Right cardiac atrium (tissue), 5 donors: ENCODE measurements at regions not wholly inside any gene's neighbourhood (a gene's known extent, or its start where the extent isn't known, plus 50 kb on each side); places are given as distances from the start of the nearest gene placed in this dataset.

Source experiments
- ATAC-seq, 2 donors: fragments of 200-7000 bp; cut with Tn5 transposase; one replicate each; pipeline versions ENCODE4 v1.8.0 to v1.9.1; 2020; ENCODE audit warnings: moderate library complexity in 2 of 2, mild to moderate bottlenecking in 1 of 2
- DNase-seq, 3 donors: peaks; one replicate each; pipeline ENCODE4 v3.0.0-alpha.2; 2020
- H3K27ac ChIP-seq: one replicate; pipeline ENCODE4 v1.5.1; 2013; ENCODE audit warnings: mild to moderate bottlenecking, low read length, control low read depth, moderate library complexity
- H3K27me3 ChIP-seq: one replicate; pipeline ENCODE4 v1.6.1; 2013; ENCODE audit not compliant: control insufficient read depth, insufficient read depth
- H3K4me1 ChIP-seq: one replicate; pipeline ENCODE4 v1.6.1; 2013; ENCODE audit warnings: low read length; ENCODE audit not compliant: control insufficient read depth, insufficient read depth
- H3K4me3 ChIP-seq: one replicate; pipeline ENCODE4 v1.5.1; 2013; ENCODE audit warnings: low read length, control low read depth
- H3K9me3 ChIP-seq: one replicate; pipeline ENCODE4 v1.6.1; 2013; ENCODE audit warnings: low read length; ENCODE audit not compliant: control insufficient read depth
- WGBS: extraction: QIAGEN DNeasy Blood & Tissue Kit; methylation state at CpG from one replicate; pipeline ENCODE4 v1.1.7; 2013; 5-methylcytosine and 5-hydroxymethylcytosine counted together
- intact Hi-C, 4 donors: fragments of 100-400 bp; cut with DNase I; formaldehyde crosslinking; loops; one replicate each; pipeline versions ENCODE4 v1.11.0 to v1.14.0; 2022 to 2023
- donor health status: healthy with polysubstance abuse.
- donor health status: DM: no; HTN: yes; CAD: no.
- donor health status: DM: no; HTN: no; CAD: no.
- donor health status: DM: no; HTN: yes; CAD: no; lungs with severe emphysema.
- donor health status: DM: yes; HTN: yes; CAD: no.

GRCh38 chr11:91837411-91838330 is 386.9 kb upstream of the FAT3 start:
- ATAC-seq (no peak), DNase-seq (no peak)
- no peaks in the 10 kb centered on the region for H3K4me1 ChIP-seq
- intact Hi-C loops = no loop called here
- WGBS = 74% methylated on average over 2 of the region's 2 CpGs
- no peaks in the 10 kb centered on the region for H3K27me3 ChIP-seq
- H3K27ac ChIP-seq = no peak overlapping the region
- H3K4me3 ChIP-seq = no peak overlapping the region
- no peaks in the 10 kb centered on the region for H3K9me3 ChIP-seq

- Histone ChIP-seq H3K27ac (no peak overlapping the region), H3K27me3 (peaks cover 2% of the 10 kb centered on the region), H3K4me1 (no peaks in the 10 kb centered on the region), H3K9me3 (no peaks in the 10 kb centered on the region), H3K4me3 (no peak overlapping the region)
- intact Hi-C loops = no loop called here
- DNase-seq (no peak), ATAC-seq (no peak)
- WGBS = 75% methylated on average over 3 of the region's 3 CpGs
Observed at GRCh38 chr11:91835051-91835560, 389.5 kb upstream of the FAT3 start.

- DNase-seq = no peak
- no peaks in the 10 kb centered on the region for H3K4me1 ChIP-seq
- H3K4me3 ChIP-seq = no peak overlapping the region
- H3K27ac ChIP-seq = no peak overlapping the region
- 84% methylated on average over 4 of the region's 4 CpGs for WGBS
- intact Hi-C loops = no loop called here
- peaks cover 2% of the 10 kb centered on the region for H3K27me3 ChIP-seq
- no peak for ATAC-seq
- H3K9me3 ChIP-seq = no peaks in the 10 kb centered on the region
Observed at GRCh38 chr11:91828901-91829300, 395.7 kb upstream of the FAT3 start.

- WGBS = 76% methylated on average over 2 of the region's 2 CpGs
- intact Hi-C loops = no loop called here
- H3K4me3 ChIP-seq = no peak overlapping the region
- H3K9me3 ChIP-seq = no peaks in the 10 kb centered on the region
- ATAC-seq (no peak), DNase-seq (no peak)
- H3K4me1 ChIP-seq = no peaks in the 10 kb centered on the region
- peaks cover 1% of the 10 kb centered on the region for H3K27me3 ChIP-seq
- H3K27ac ChIP-seq = no peak overlapping the region
Observed at GRCh38 chr11:91825777-91826176, 398.8 kb upstream of the FAT3 start.

GRCh38 chr11:91823252-91823830 is 401.3 kb upstream of the FAT3 start:
- WGBS = 61% methylated on average over 1 of the region's 1 CpG
- no peaks in the 10 kb centered on the region for H3K27me3 ChIP-seq
- DNase-seq = no peak
- H3K4me1 ChIP-seq = no peaks in the 10 kb centered on the region
- intact Hi-C loops = no loop called here
- H3K4me3 ChIP-seq = no peak overlapping the region
- no peak for ATAC-seq
- H3K9me3 ChIP-seq = no peaks in the 10 kb centered on the region
- no peak overlapping the region for H3K27ac ChIP-seq

- 94% methylated on average over 8 of the region's 8 CpGs for WGBS
- no peaks in the 10 kb centered on the region for H3K4me1 ChIP-seq
- no peak overlapping the region for H3K4me3 ChIP-seq
- intact Hi-C loops = no loop called here
- DNase-seq (no peak), ATAC-seq (no peak)
- no peaks in the 10 kb centered on the region for H3K9me3 ChIP-seq
- H3K27ac ChIP-seq = no peak overlapping the region
- no peaks in the 10 kb centered on the region for H3K27me3 ChIP-seq
Observed at GRCh38 chr11:91822805-91823204, 401.8 kb upstream of the FAT3 start.

- WGBS = 89% methylated on average over 3 of the region's 3 CpGs
- DNase-seq (no peak), ATAC-seq (no peak)
- H3K9me3 ChIP-seq = no peaks in the 10 kb centered on the region
- H3K27ac ChIP-seq = no peak overlapping the region
- no peaks in the 10 kb centered on the region for H3K27me3 ChIP-seq
- no peak overlapping the region for H3K4me3 ChIP-seq
- no peaks in the 10 kb centered on the region for H3K4me1 ChIP-seq
- intact Hi-C loops = no loop called here
Observed at GRCh38 chr11:91820709-91821108, 403.9 kb upstream of the FAT3 start.

GRCh38 chr11:91819777-91820176 is 404.8 kb upstream of the FAT3 start:
- Histone ChIP-seq H3K27me3 (no peaks in the 10 kb centered on the region), H3K27ac (no peak overlapping the region), H3K4me3 (no peak overlapping the region), H3K4me1 (no peaks in the 10 kb centered on the region), H3K9me3 (no peaks in the 10 kb centered on the region)
- intact Hi-C loops = no loop called here
- ATAC-seq (no peak), DNase-seq (no peak)
- 76% methylated on average over 1 of the region's 1 CpG for WGBS

GRCh38 chr11:91819195-91819594 is 405.4 kb upstream of the FAT3 start:
- H3K27me3 ChIP-seq = no peaks in the 10 kb centered on the region
- intact Hi-C loops = no loop called here
- H3K4me1 ChIP-seq = no peaks in the 10 kb centered on the region
- H3K9me3 ChIP-seq = no peaks in the 10 kb centered on the region
- 79% methylated on average over 2 of the region's 2 CpGs for WGBS
- no peak overlapping the region for H3K27ac ChIP-seq
- ATAC-seq = no peak
- no peak overlapping the region for H3K4me3 ChIP-seq
- no peak for DNase-seq

GRCh38 chr11:91817996-91818395 is 406.6 kb upstream of the FAT3 start:
- H3K4me3 ChIP-seq = no peak overlapping the region
- no peaks in the 10 kb centered on the region for H3K27me3 ChIP-seq
- 81% methylated on average over 4 of the region's 4 CpGs for WGBS
- DNase-seq (no peak), ATAC-seq (no peak)
- no peaks in the 10 kb centered on the region for H3K9me3 ChIP-seq
- no peaks in the 10 kb centered on the region for H3K4me1 ChIP-seq
- intact Hi-C loops = no loop called here
- H3K27ac ChIP-seq = no peak overlapping the region

GRCh38 chr11:91813263-91813662 is 411.4 kb upstream of the FAT3 start:
- H3K4me1 ChIP-seq = no peaks in the 10 kb centered on the region
- ATAC-seq (no peak), DNase-seq (no peak)
- H3K4me3 ChIP-seq = no peak overlapping the region
- no peak overlapping the region for H3K27ac ChIP-seq
- no peaks in the 10 kb centered on the region for H3K27me3 ChIP-seq
- H3K9me3 ChIP-seq = no peaks in the 10 kb centered on the region
- intact Hi-C loops = no loop called here
